ENCODE measurements at regions not wholly inside any gene's neighbourhood (a gene's known extent, or its start where the extent isn't known, plus 50 kb on each side); places are given as distances from the start of the nearest gene placed in this dataset.

DNA sequence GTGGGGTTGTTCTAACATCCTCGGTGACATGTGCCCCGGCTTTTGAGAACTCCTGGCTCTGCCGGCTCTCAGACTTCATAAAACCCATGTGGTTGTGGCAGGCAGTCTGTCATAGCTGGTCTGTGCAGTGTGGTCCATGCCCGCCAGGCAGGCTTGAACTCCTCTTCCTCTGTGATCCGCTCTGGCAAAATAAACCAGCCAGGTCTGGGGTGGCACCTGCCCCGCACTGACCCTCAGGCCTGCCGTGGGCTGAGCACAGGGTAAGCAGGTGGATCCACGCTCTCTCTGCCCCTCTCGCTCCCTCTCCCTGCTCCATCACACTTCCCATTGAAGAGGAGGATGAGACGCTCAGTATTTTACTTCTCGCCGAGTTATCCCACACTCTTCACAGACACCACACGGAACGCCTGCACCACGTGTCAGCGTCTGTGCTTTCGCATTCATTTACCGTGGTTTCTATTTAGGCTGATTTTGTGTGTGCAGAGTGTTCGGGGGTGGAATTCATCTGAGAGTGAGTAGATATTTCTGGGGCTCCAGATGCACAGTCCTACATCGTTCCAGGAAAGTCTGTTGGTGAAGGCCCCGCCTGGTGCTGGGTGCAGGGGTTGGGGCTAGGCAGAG is 56.4 kb downstream of the RTP5 start:
- TF ChIP-seq EZH2 (IDR thresholded peaks at IDR 0.05; ENCODE audit: borderline replicate concordance), result no peak
- TF ChIP-seq, protein P1, sequence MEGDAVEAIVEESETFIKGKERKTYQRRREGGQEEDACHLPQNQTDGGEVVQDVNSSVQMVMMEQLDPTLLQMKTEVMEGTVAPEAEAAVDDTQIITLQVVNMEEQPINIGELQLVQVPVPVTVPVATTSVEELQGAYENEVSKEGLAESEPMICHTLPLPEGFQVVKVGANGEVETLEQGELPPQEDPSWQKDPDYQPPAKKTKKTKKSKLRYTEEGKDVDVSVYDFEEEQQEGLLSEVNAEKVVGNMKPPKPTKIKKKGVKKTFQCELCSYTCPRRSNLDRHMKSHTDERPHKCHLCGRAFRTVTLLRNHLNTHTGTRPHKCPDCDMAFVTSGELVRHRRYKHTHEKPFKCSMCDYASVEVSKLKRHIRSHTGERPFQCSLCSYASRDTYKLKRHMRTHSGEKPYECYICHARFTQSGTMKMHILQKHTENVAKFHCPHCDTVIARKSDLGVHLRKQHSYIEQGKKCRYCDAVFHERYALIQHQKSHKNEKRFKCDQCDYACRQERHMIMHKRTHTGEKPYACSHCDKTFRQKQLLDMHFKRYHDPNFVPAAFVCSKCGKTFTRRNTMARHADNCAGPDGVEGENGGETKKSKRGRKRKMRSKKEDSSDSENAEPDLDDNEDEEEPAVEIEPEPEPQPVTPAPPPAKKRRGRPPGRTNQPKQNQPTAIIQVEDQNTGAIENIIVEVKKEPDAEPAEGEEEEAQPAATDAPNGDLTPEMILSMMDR (IDR thresholded peaks at IDR 0.05; ENCODE audit: poor library complexity), result no peak
- TF ChIP-seq EZH2phosphoT487 (IDR thresholded peaks at IDR 0.05; ENCODE audit: low read depth, severe bottlenecking, unreplicated experiment), result no peak
